Fibroblast of upper back skin (primary cell): ENCODE measurements at regions not wholly inside any gene's neighbourhood (a gene's known extent, or its start where the extent isn't known, plus 50 kb on each side); places are given as distances from the start of the nearest gene placed in this dataset.
"Not testable (repeated sequence)": the region's sequence is repeated elsewhere in the genome, so short reads cannot be mapped to it uniquely, and the experiment has no call there.

Experiments
- DNase-seq: peaks from one replicate; pipeline ENCODE4 v3.0.0-alpha.2; 2013

- no peak for DNase-seq
These were observed 310.7 kb downstream of the ARPP21 start for GRCh38 chr3:35950021-35950420.

GRCh38 chr3:35954413-35954812, 315.1 kb downstream of the ARPP21 start:
- DNase-seq: no peak

- DNase-seq: peak; percentile 50
These were observed 326.6 kb downstream of the ARPP21 start for GRCh38 chr3:35965908-35966307.

- no peak for DNase-seq
These were observed 327.5 kb downstream of the ARPP21 start for GRCh38 chr3:35966629-35967464.

GRCh38 chr3:35968043-35968622, 328.8 kb downstream of the ARPP21 start:
- no peak for DNase-seq

- DNase-seq: no peak
These were observed 330.1 kb downstream of the ARPP21 start for GRCh38 chr3:35969406-35969805.

- DNase-seq: no peak
These were observed 331.5 kb downstream of the ARPP21 start for GRCh38 chr3:35970793-35971192.

- DNase-seq: no peak
These were observed 332.4 kb downstream of the ARPP21 start for GRCh38 chr3:35971686-35972085.

- DNase-seq: no peak
These were observed 335.5 kb downstream of the ARPP21 start for GRCh38 chr3:35974872-35975271.

GRCh38 chr3:35986161-35986560, 346.8 kb downstream of the ARPP21 start:
- no peak for DNase-seq

- no peak for DNase-seq
These were observed 348.1 kb downstream of the ARPP21 start for GRCh38 chr3:35987386-35987785.

- no peak for DNase-seq
These were observed 352.7 kb downstream of the ARPP21 start for GRCh38 chr3:35992041-35992440.

GRCh38 chr3:36011791-36012190, 368.5 kb upstream of the STAC start:
- DNase-seq: no peak

- no peak for DNase-seq
These were observed 366.9 kb upstream of the STAC start for GRCh38 chr3:36013425-36013824.

GRCh38 chr3:36025232-36025631, 355.1 kb upstream of the STAC start:
- DNase-seq: no peak

GRCh38 chr3:36032180-36033047, 347.9 kb upstream of the STAC start:
- DNase-seq: no peak

- DNase-seq: no peak
These were observed 321.8 kb upstream of the STAC start for GRCh38 chr3:36058404-36059030.

- peak; percentile 5 for DNase-seq
These were observed 319.4 kb upstream of the STAC start for GRCh38 chr3:36060950-36061349.

GRCh38 chr3:36063992-36064391, 316.3 kb upstream of the STAC start:
- no peak for DNase-seq

GRCh38 chr3:36065321-36065720, 315.0 kb upstream of the STAC start:
- no peak for DNase-seq

GRCh38 chr3:36075491-36075890, 304.8 kb upstream of the STAC start:
- DNase-seq: peak; percentile 2

GRCh38 chr3:36077320-36077719, 303.0 kb upstream of the STAC start:
- no peak for DNase-seq

GRCh38 chr3:36082958-36083357, 297.3 kb upstream of the STAC start:
- DNase-seq: not testable (repeated sequence)
